Activated naive CD4-positive, alpha-beta T cell treated with anti-CD3 and anti-CD28 coated beads, Interleukin-2, amount 50 U/mL, for 24 hours (primary cell): ENCODE measurements at regions not wholly inside any gene's neighbourhood (a gene's known extent, or its start where the extent isn't known, plus 50 kb on each side); places are given as distances from the start of the nearest gene placed in this dataset.

ENCODE experiments used
- H3K27ac Mint-ChIP-seq: one replicate; pipeline ENCODE4 v1.8.0; 2021; ENCODE audit warnings: mild to moderate bottlenecking, mixed read lengths
- H3K27me3 Mint-ChIP-seq: one replicate; pipeline ENCODE4 v1.8.0; 2021; ENCODE audit warnings: mixed read lengths
- H3K36me3 Mint-ChIP-seq: one replicate; pipeline ENCODE4 v1.8.0; 2021; ENCODE audit warnings: mixed read lengths
- H3K4me1 Mint-ChIP-seq: one replicate; pipeline ENCODE4 v1.8.0; 2021; ENCODE audit warnings: mixed read lengths
- H3K4me3 Mint-ChIP-seq: one replicate; pipeline ENCODE4 v1.8.0; 2021; ENCODE audit warnings: mild to moderate bottlenecking, mixed read lengths
- H3K9me3 Mint-ChIP-seq: one replicate; pipeline ENCODE4 v1.8.0; 2021; ENCODE audit warnings: mixed read lengths

DNA sequence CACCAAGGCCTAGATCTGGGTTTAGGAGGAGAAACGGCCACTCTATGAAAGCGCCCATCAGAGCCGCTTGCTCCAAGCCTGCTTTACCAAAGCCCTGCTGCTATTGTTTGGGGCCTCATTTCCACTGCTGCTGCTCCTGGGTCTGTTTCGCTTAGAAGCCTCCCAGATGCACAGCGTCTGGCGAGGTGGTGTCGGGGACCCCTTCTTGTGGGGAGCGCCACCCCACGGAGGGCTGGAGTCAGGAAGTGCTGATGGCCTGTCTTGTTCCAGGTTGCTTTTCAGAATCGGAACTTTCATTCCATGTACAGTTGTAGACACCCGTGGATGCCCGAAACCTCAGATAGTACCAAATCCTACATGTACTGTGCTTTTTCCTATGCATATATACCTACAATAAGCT, 204.9 kb upstream of the TWIST2 start:
- Mint-ChIP-seq H3K4me3 (no peak overlapping the region), H3K36me3 (no peaks in the 10 kb centered on the region), H3K27me3 (peaks cover 1% of the 10 kb centered on the region), H3K27ac (no peak overlapping the region), H3K4me1 (no peaks in the 10 kb centered on the region), H3K9me3 (no peaks in the 10 kb centered on the region)

DNA sequence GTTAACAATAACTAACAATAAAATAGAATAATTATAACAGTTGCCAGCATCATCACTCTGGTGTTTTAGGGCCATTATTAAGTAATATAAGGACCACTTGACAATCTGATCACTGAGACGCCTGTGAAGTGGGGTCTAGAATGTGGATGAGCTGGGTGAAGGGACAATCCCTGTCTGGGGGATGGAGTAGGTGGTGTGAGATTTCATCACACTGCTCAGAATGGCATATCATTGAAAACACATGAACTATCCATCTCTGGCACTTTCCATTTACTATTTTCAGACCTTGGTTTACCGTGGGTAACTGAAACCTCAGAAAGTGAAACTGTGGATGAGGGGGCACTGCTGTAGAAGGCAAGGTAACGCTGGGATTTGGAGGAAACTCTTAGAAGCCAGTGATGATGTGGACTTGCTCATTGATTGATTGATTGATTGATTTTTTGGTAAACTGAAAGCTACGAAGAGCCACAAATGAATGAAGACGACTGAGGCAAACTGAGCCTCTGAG, 204.4 kb upstream of the TWIST2 start:
- H3K27me3 Mint-ChIP-seq = peaks cover 1% of the 10 kb centered on the region
- H3K27ac Mint-ChIP-seq = no peak overlapping the region
- H3K4me1 Mint-ChIP-seq = no peaks in the 10 kb centered on the region
- H3K36me3 Mint-ChIP-seq = no peaks in the 10 kb centered on the region
- no peaks in the 10 kb centered on the region for H3K9me3 Mint-ChIP-seq
- no peak overlapping the region for H3K4me3 Mint-ChIP-seq

GRCh38 chr2:238644095-238645081, 203.5 kb upstream of the TWIST2 start:
- Mint-ChIP-seq H3K9me3 (no peaks in the 10 kb centered on the region), H3K4me1 (no peaks in the 10 kb centered on the region), H3K27ac (no peak overlapping the region), H3K4me3 (no peak overlapping the region), H3K36me3 (no peaks in the 10 kb centered on the region), H3K27me3 (peaks cover 1% of the 10 kb centered on the region)

- Mint-ChIP-seq H3K9me3 (no peaks in the 10 kb centered on the region), H3K27me3 (peaks cover 1% of the 10 kb centered on the region), H3K36me3 (no peaks in the 10 kb centered on the region), H3K4me1 (no peaks in the 10 kb centered on the region), H3K4me3 (no peak overlapping the region), H3K27ac (no peak overlapping the region)
These were observed 202.8 kb upstream of the TWIST2 start for GRCh38 chr2:238645095-238645494.

DNA sequence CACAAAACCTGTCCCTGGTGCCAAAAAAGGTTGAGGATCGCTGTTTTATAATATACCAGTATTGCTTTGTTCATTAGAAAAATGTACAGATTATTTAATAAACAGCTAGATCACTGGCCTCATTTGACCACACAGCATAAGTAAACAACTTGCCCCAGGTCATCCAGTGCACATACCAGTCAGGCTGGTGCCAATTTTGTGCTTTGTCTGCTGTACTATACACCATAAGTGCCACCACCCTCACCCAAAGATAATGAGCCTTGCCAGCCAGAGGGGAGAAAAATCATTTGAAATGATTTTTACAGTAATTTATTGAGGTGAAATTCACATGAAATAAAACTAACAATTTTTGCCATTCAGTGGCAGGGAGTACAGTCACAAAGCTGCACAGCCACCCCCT, 202.2 kb upstream of the TWIST2 start:
- H3K27me3 Mint-ChIP-seq = peaks cover 2% of the 10 kb centered on the region
- no peak overlapping the region for H3K27ac Mint-ChIP-seq
- H3K36me3 Mint-ChIP-seq = no peaks in the 10 kb centered on the region
- H3K4me3 Mint-ChIP-seq = no peak overlapping the region
- H3K4me1 Mint-ChIP-seq = no peaks in the 10 kb centered on the region
- H3K9me3 Mint-ChIP-seq = no peaks in the 10 kb centered on the region

- no peaks in the 10 kb centered on the region for H3K36me3 Mint-ChIP-seq
- H3K9me3 Mint-ChIP-seq = no peaks in the 10 kb centered on the region
- H3K4me3 Mint-ChIP-seq = no peak overlapping the region
- no peak overlapping the region for H3K27ac Mint-ChIP-seq
- no peaks in the 10 kb centered on the region for H3K4me1 Mint-ChIP-seq
- H3K27me3 Mint-ChIP-seq = peaks cover 4% of the 10 kb centered on the region
These were observed 201.6 kb upstream of the TWIST2 start for GRCh38 chr2:238646281-238646680.

DNA sequence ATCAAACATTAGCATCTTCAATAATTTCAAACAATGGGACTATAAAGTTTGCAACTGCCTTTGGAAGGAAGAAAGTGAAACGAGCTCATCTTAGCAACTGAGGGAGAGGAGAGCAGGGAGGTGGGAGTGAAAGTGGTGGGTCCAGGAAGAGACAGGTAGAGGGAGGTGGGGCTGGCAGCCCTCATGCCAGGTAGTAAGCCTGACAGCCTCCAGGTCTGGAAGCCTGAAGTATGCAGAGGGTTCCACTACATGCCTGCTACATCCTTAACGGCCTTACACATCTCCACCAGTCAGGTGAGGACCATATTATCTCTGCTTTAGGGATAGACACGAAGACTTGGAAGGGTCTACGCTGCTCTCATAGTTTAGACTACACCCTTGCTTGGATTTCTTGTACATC, 201.1 kb upstream of the TWIST2 start:
- no peak overlapping the region for H3K27ac Mint-ChIP-seq
- no peaks in the 10 kb centered on the region for H3K4me1 Mint-ChIP-seq
- H3K36me3 Mint-ChIP-seq = no peaks in the 10 kb centered on the region
- no peak overlapping the region for H3K4me3 Mint-ChIP-seq
- peaks cover 4% of the 10 kb centered on the region for H3K27me3 Mint-ChIP-seq
- no peaks in the 10 kb centered on the region for H3K9me3 Mint-ChIP-seq

DNA sequence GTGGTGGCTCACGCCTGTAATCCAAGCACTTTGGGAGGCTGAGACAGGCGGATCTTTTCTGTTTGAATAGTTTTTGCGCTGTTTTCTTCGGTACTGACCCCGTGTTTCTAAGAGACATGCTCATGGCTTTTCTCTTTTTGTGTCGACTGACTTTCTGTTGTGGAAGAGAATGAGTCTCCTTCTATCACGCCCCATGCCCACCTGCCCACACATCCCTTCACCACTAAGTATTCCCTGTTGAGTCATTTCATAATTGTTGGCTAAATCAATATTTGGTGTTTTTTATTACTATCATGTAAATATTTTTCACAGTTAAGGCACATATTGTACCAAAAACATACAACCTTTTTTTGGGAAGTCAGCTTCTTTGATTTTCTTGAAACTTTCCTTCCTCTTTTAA, 198.8 kb upstream of the TWIST2 start:
- no peaks in the 10 kb centered on the region for H3K9me3 Mint-ChIP-seq
- H3K4me1 Mint-ChIP-seq = no peaks in the 10 kb centered on the region
- no peaks in the 10 kb centered on the region for H3K36me3 Mint-ChIP-seq
- H3K27me3 Mint-ChIP-seq = peaks cover 6% of the 10 kb centered on the region
- no peak overlapping the region for H3K27ac Mint-ChIP-seq
- no peak overlapping the region for H3K4me3 Mint-ChIP-seq

- Mint-ChIP-seq H3K27ac (no peak overlapping the region), H3K36me3 (no peaks in the 10 kb centered on the region), H3K4me3 (no peak overlapping the region), H3K4me1 (no peaks in the 10 kb centered on the region), H3K9me3 (no peaks in the 10 kb centered on the region), H3K27me3 (peaks cover 6% of the 10 kb centered on the region)
These were observed 197.9 kb upstream of the TWIST2 start for GRCh38 chr2:238649936-238650518.

DNA sequence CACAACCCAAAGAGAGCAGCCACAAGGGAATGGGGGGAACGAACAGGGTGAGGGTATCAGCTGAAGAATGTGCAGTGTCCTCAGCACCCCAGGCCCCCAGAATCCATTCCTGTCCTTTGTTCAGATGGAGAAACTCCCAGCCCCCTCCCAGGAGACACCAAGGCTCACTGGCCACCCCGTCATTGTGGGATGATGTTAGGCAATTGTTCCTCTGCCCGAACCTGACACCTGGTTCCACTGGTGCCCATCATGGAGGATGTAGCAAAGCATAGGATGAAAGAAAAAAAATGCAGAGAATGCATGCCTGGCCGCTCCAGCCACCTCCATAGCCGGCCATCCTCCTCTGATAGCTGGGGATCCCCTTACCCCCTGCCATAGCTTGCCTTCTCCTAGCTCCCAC, 197.3 kb upstream of the TWIST2 start:
- H3K36me3 Mint-ChIP-seq = no peaks in the 10 kb centered on the region

DNA sequence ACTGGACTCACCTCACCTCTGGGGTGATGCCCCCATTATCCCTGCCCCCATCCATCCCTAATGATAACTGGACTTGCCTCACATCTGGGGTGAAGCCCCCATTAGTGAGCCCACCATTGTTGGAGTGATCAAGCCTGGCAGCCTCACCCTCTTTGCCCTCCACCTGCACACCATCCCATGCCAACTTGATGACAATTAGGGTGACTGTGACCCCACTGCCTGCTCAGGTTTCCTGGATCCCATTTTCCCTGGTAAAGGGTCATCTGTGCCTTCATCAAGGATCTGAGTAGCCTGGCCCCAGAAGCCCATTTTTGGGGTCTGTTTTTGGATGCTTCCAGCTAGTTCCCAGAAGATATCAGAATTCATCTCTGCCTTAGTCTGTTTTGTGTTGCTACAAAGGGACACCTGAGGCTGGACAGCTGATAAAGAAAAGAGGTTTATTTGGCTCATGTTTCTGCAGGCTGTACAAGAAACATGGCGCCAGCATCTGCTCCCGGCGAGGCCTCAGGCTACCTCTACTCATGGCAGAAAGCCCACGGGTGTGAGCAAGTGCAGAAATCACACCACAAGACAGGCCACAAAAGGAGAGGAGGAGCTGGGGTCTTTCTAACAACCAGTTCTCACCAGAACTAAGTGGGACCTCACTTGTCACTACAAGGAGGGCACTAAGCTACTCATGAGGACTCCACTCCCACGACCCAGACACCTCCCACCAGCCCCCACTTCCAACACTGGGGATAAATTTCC, 196.4 kb upstream of the TWIST2 start:
- no peak overlapping the region for H3K4me3 Mint-ChIP-seq
- H3K27ac Mint-ChIP-seq = no peak overlapping the region
- H3K27me3 Mint-ChIP-seq = peaks cover 6% of the 10 kb centered on the region
- no peaks in the 10 kb centered on the region for H3K36me3 Mint-ChIP-seq
- H3K4me1 Mint-ChIP-seq = no peaks in the 10 kb centered on the region
- no peaks in the 10 kb centered on the region for H3K9me3 Mint-ChIP-seq

More for the DNA sequence above, 197.3 kb upstream of the TWIST2 start:
- H3K27ac Mint-ChIP-seq = no peak overlapping the region
- H3K4me3 Mint-ChIP-seq = no peak overlapping the region
- peaks cover 6% of the 10 kb centered on the region for H3K27me3 Mint-ChIP-seq
- no peaks in the 10 kb centered on the region for H3K4me1 Mint-ChIP-seq
- no peaks in the 10 kb centered on the region for H3K9me3 Mint-ChIP-seq

DNA sequence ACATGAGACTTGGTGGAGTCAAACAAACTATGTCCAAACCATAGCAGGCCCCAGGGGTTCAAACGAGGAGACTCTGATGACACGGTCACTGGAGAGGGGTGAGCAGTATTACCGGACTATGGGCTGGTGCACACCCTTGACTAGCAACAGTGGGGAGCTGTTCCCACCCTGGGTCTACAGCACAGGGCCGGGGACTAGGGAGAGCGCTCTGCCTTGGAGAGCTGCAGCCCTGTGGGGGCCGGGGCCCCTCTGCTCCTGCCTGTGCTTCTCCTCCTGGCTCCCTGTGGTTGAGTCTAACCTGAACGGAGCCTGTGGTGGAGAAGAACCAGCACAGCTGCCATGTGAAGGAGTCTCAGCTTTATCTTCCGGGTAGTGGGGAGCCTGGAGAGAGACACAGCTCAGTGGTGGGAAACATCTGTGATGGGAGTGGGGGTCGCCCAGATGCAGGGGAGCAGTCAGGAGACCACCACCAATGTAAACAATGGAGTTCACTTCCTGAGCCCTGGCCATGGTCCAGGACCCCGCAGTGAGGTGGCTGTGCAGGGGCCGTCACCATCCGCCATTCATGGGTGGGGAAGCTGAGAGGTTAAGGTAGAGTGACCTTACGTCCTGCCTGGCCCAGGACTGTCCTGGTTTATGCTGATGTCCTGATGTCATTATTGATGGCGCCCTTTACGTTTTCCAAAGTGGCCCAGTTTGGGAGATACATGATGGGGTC, 195.7 kb upstream of the TWIST2 start:
- H3K36me3 Mint-ChIP-seq = no peaks in the 10 kb centered on the region
- H3K9me3 Mint-ChIP-seq = no peaks in the 10 kb centered on the region
- H3K27me3 Mint-ChIP-seq = peaks cover 6% of the 10 kb centered on the region
- H3K27ac Mint-ChIP-seq = no peak overlapping the region
- no peaks in the 10 kb centered on the region for H3K4me1 Mint-ChIP-seq
- H3K4me3 Mint-ChIP-seq = no peak overlapping the region

- Mint-ChIP-seq H3K4me1 (no peaks in the 10 kb centered on the region), H3K36me3 (no peaks in the 10 kb centered on the region), H3K27ac (no peak overlapping the region), H3K4me3 (no peak overlapping the region), H3K27me3 (peaks cover 6% of the 10 kb centered on the region), H3K9me3 (no peaks in the 10 kb centered on the region)
These were observed 195.1 kb upstream of the TWIST2 start for GRCh38 chr2:238652771-238653157.

DNA sequence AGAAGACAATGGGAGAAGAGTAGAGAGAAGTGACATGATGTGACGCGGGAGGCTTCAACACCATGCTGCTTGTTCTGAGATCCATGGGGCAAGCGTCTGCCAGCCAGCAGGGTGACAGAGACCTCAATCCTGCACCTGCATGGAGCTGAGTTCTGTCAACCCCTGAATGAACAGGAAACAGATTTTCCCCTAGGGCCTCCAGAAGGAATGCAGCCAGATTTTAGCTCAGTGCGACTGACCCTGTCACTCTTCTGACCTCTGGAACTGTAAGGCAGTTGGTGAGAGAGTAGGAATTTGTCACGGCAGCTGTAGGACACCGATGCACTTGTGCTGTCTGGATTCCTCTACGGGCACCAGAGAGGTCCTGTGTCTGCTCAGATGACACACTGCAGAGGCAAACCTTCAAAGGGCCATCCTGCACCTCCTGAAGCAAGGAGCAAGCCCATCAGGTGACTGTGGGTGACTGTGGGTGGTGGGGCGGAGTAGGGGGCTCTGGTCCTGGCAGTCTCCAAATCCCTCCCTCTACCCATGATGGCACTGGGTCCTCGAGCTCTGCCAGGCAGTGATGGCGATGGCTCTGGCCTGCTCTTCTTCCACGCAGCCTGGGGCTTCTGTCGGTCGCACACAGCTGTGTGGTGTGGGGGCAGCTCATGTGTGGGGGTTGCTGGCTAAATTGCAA, 194.3 kb upstream of the TWIST2 start:
- Mint-ChIP-seq H3K27ac (no peak overlapping the region), H3K27me3 (peaks cover 6% of the 10 kb centered on the region), H3K36me3 (no peaks in the 10 kb centered on the region), H3K4me1 (no peaks in the 10 kb centered on the region), H3K9me3 (no peaks in the 10 kb centered on the region), H3K4me3 (no peak overlapping the region)
